ENCODE measurements at regions not wholly inside any gene's neighbourhood (a gene's known extent, or its start where the extent isn't known, plus 50 kb on each side); places are given as distances from the start of the nearest gene placed in this dataset.

DNA sequence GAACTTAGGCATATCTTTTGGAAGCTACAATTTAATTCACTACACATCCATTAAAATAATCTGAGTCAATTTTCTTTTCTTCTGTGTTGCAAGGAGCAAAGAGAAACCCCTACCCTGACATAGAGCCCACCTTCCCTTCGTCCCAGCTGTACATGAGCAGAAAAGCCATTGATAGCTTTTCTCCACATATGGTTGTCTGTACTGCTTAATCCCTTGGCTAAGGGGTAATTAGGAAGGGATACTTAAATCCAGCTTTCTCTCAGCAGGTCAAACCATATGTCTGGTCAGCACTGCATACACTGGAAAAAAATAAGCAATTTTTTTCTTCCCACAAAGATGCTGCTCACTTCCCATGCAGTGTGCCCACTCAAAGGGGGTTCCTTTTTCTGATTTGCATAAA is 94.7 kb upstream of the RAD23B start:
- in situ Hi-C loops (cut with HindIII; ENCODE audit: low sequenced_read_pairs) = no loop called here
- DNase-seq (ENCODE audit: low spot score) = no peak

GRCh38 chr9:107190061-107190935 is 92.8 kb upstream of the RAD23B start:
- in situ Hi-C loops (cut with HindIII; ENCODE audit: low sequenced_read_pairs) = no loop called here

GRCh38 chr9:107190936-107191290 is 92.2 kb upstream of the RAD23B start:
- no peak for DNase-seq (ENCODE audit: low spot score)
- in situ Hi-C loops (cut with HindIII; ENCODE audit: low sequenced_read_pairs) = no loop called here

More at GRCh38 chr9:107190061-107190935, 92.8 kb upstream of the RAD23B start:
- no peak for DNase-seq (ENCODE audit: low spot score)

DNA sequence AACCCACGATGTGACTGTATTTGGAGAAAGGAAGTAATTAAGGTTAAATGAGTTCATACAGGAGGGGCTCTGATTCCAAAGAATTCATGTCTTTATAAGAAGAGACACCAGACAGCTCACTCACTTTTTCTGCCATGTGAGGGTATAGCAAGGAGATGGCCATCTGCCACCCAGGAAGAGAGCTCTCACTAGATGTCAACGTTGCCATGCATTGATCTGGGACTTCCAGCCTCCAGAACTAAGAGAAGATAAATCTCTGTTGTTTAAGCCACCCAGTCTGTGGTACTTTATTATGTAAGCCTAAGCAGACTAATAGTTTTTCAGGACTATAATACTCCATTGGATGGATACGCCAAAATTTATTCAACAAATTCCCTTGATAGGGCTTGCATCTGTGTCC is 89.8 kb upstream of the RAD23B start:
- in situ Hi-C loops (cut with HindIII; ENCODE audit: low sequenced_read_pairs) = no loop called here
- DNase-seq (ENCODE audit: low spot score) = no peak

DNA sequence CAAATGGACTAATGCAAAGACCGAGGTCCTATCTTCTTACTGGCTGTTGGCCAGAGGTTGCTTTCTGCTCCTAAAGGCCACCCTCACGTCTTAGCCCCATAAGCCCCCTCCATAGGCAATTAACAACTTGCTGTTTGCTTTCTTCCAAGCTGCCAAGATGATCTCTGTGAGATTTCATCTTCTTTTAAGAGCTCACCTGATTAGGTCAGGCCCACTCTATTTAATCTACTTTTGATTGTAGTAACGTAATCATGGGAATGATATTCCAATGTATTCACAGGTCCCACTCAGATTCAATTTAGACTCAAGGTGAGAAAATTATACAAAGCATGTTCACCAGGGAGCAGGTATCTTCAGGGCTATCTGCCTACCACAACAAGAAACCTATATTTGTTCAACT is 84.4 kb upstream of the RAD23B start:
- no peak for DNase-seq (ENCODE audit: low spot score)
- in situ Hi-C loops (cut with HindIII; ENCODE audit: low sequenced_read_pairs) = no loop called here

DNA sequence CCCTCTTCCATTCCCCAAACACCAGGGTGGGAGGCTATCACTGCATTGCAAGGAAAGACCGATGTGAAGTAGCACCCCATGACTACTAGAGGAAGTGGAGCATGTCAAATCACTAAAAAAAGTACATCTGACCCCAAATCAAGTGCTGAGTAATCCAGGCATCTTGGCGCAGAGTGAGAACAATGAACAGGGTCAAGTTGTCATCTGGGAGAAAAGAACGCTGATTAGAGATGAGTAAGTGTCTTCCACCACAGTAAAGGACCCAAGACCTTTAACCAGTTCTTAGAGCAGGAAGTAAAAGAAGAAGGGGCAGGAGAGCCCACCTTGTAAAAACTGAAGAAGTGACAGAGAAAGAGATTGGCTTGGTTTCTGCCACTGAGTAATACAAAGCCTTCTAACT is 75.0 kb upstream of the RAD23B start:
- in situ Hi-C loops (cut with HindIII; ENCODE audit: low sequenced_read_pairs) = no loop called here
- DNase-seq (ENCODE audit: low spot score) = no peak

- no peak for DNase-seq (ENCODE audit: low spot score)
- in situ Hi-C loops (cut with HindIII; ENCODE audit: low sequenced_read_pairs) = no loop called here
These were observed 72.3 kb upstream of the RAD23B start for GRCh38 chr9:107210775-107211174.

DNA sequence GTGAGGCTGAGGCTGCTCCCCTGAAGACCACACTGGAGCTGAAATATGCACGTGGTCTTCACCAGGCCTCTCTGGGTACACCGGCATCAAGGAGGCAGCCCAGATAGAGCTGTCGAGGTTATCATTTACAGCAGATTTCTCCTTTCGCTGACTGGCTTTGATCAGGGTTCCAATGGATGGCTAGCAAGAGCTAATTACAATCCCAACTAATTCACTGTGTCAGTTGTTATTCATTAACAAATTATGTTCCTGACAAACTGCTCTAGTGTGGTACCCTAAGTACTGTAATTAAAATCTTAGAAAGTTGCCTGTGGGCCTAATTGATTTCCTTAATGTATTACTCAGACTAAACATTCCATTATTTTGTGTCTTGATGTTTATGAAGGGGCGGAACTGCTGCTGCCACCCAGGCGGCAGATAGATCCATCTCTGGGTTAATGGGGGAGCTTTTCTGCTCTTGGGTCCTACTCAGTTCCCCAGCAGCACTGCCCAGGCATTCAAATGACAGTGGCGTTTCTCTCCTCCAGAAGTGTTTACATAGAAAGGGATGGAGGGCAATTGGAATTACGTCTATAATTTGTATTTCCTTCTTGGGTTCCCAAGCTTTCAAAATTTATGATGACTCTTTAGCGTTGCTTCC is 71.7 kb upstream of the RAD23B start:
- in situ Hi-C loops (cut with HindIII; ENCODE audit: low sequenced_read_pairs) = no loop called here
- no peak for DNase-seq (ENCODE audit: low spot score)

DNA sequence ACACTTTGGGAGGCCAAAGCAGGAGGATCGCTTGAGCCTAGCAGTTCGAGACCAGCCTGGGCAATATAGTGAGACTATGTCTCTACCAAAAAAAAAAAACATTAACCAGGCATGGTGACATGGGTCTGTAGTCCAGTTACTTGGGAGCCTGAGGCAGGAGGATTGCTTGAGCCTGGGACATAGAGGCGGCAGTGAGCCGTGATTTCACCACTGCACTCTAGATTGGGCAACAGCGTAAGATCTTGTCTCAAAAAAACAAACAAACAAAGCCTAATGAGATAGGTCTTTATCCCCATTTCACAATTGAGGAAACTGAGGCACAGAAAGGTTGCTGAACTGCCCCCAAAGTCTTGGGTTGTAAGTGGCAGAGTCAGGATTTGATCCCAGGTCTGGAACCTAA is 70.5 kb upstream of the RAD23B start:
- in situ Hi-C loops (cut with HindIII; ENCODE audit: low sequenced_read_pairs) = no loop called here

GRCh38 chr9:107213080-107213479 is 70.0 kb upstream of the RAD23B start:
- DNase-seq (ENCODE audit: low spot score) = no peak
- in situ Hi-C loops (cut with HindIII; ENCODE audit: low sequenced_read_pairs) = no loop called here

More for the DNA sequence above, 70.5 kb upstream of the RAD23B start:
- no peak for DNase-seq (ENCODE audit: low spot score)

- DNase-seq (ENCODE audit: low spot score) = no peak
- in situ Hi-C loops (cut with HindIII; ENCODE audit: low sequenced_read_pairs) = no loop called here
These were observed 69.5 kb upstream of the RAD23B start for GRCh38 chr9:107213561-107214028.

DNA sequence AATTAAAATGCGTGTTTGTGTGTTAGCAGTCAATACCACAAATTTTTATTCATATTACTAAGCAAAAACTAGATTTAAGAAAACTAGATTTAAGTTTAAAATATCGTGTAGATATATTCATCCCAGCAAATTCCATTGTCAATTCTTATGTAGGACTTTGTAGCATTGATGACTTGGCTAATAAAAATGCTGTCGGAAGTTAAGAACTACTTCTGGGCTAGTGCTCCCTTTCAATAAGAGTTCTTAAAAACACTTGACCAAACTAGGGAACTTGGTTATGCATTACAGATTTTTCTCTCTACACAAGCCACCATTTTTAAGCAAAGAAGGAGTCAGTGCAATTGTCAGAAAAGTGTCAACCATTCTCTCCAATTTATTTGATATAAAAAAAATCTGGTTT is 68.7 kb upstream of the RAD23B start:
- DNase-seq (ENCODE audit: low spot score) = no peak
- in situ Hi-C loops (cut with HindIII; ENCODE audit: low sequenced_read_pairs) = no loop called here

- no peak for DNase-seq (ENCODE audit: low spot score)
- in situ Hi-C loops (cut with HindIII; ENCODE audit: low sequenced_read_pairs) = no loop called here
These were observed 68.2 kb upstream of the RAD23B start for GRCh38 chr9:107214915-107215314.

GRCh38 chr9:107215381-107215780 is 67.7 kb upstream of the RAD23B start:
- DNase-seq (ENCODE audit: low spot score) = no peak
- in situ Hi-C loops (cut with HindIII; ENCODE audit: low sequenced_read_pairs) = no loop called here

DNA sequence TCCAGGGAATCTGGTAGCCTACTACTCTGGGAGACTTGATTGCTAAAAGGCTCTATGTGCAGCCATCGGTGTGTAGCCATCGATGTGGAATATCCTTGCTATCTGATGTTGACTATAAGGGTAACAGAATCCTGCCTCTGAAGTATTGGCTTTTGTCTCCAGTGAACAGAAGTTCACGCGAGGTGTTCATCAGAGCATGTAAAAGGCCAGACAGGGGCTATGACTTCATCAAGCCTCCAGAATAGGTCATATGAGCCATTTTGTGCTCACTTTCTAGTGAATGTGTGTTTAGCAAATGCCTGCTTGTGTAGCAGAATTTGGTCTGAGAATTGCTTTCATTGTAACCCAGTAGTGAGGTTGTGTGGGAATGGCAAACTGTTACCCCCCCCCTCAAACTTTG is 66.8 kb upstream of the RAD23B start:
- DNase-seq (ENCODE audit: low spot score) = no peak
- in situ Hi-C loops (cut with HindIII; ENCODE audit: low sequenced_read_pairs) = no loop called here

DNA sequence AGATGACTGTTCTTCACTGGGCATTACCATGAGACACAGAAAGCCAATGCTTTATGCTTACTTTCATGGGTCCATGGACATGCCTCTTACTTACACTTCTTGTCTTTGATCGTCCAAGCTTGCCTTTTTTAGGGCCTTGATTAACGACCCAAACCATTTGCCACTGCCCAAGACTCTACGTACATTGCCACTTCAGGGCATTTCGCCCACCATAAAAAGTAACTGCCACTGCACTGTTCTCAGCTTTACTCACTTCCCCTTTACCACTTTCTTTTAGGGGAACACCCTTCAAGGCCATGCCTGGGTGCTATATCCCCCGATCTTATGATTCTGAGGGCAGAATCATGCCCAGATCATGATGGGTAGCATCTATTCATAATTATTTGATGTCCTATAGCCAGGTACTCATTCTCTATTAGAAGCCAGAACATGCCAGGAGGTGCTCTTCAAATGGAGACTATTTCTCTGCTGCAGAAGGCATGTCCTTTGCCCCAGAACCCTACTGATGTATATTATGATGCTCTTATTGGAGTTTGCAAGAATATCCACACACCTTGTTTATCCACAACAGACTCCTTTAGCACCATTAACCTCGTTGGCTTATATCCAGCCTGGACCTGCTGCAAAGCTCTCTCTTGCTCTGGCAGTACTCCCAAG is 64.1 kb upstream of the RAD23B start:
- DNase-seq (ENCODE audit: low spot score) = peak; percentile 39
- in situ Hi-C loops (cut with HindIII; ENCODE audit: low sequenced_read_pairs) = no loop called here

- in situ Hi-C loops (cut with HindIII; ENCODE audit: low sequenced_read_pairs) = no loop called here
- no peak for DNase-seq (ENCODE audit: low spot score)
These were observed 63.5 kb upstream of the RAD23B start for GRCh38 chr9:107219486-107220077.

DNA sequence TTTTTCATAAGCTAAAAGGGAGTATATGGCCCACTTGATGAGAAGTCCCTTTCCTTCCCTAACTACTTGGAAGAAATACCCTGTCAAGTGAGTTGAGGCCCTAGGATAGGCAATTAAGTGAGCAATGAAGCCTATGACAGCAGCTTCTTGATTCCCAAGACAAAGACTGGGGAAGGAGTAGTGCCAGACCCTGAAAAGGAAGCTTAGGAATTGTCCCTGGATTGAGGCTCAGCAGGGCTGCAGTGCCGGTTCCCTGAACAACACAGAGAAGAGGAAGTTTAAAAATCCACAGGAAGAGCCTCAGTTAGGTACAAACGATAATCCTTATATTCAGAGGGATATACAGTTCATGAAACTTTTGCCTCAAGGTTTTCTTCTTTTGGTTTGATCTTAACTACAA is 61.8 kb upstream of the RAD23B start:
- in situ Hi-C loops (cut with HindIII; ENCODE audit: low sequenced_read_pairs) = no loop called here
- no peak for DNase-seq (ENCODE audit: low spot score)

- in situ Hi-C loops (cut with HindIII; ENCODE audit: low sequenced_read_pairs) = no loop called here
- DNase-seq (ENCODE audit: low spot score) = no peak
These were observed 61.0 kb upstream of the RAD23B start for GRCh38 chr9:107222020-107222522.

- no peak for DNase-seq (ENCODE audit: low spot score)
These were observed 59.7 kb upstream of the RAD23B start for GRCh38 chr9:107223381-107223780.

More at GRCh38 chr9:107223381-107223780, 59.7 kb upstream of the RAD23B start:
- in situ Hi-C loops (cut with HindIII; ENCODE audit: low sequenced_read_pairs) = no loop called here
